HG03575 (cell line): ENCODE measurements at regions not wholly inside any gene's neighbourhood (a gene's known extent, or its start where the extent isn't known, plus 50 kb on each side); places are given as distances from the start of the nearest gene placed in this dataset.

Experiments
- ATAC-seq: cut with Tn5 transposase; IDR thresholded peaks from one replicate; pipeline ENCODE4 v1.9.1; 2021; ENCODE audit not compliant: unreplicated experiment, insufficient number of reproducible peaks, low FRiP score; ENCODE audit errors: extremely low read depth

DNA sequence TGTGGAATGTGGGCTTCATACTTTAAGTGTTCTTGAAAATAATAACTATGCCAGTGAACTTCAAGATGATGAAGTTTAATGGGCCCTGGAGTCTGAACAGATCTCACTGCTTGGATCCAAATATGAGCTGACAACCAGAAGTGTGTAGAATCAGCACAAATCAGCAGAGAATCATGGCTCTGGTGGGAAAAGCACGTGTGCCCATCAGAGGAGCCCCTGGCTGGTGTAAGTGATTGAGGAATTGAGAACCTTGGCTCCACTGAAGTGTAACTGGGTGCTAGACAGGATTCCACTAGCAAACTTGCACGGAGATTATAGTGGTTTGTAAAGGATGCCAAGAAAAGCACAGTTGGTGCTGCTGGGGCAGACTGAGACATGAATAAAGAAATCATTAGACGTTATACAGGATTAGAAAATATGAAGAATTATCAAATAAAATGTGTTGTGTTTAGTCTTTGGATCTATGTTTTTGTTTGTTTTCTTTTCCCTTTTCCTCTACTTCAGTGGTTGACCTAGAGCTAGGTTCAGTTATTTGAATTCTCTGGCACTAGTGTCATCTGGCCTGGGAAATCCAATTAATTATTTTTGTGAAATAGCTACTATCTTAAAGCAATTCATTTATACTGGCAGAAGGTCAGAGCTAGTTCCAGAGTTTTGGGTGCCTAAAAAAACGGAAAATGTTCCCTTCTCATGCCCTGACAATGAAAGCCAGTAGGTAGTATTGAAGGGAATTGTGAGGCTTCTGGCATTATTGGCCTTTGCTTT is 175.7 kb upstream of the MEOX2 start:
- ATAC-seq = no peak

DNA sequence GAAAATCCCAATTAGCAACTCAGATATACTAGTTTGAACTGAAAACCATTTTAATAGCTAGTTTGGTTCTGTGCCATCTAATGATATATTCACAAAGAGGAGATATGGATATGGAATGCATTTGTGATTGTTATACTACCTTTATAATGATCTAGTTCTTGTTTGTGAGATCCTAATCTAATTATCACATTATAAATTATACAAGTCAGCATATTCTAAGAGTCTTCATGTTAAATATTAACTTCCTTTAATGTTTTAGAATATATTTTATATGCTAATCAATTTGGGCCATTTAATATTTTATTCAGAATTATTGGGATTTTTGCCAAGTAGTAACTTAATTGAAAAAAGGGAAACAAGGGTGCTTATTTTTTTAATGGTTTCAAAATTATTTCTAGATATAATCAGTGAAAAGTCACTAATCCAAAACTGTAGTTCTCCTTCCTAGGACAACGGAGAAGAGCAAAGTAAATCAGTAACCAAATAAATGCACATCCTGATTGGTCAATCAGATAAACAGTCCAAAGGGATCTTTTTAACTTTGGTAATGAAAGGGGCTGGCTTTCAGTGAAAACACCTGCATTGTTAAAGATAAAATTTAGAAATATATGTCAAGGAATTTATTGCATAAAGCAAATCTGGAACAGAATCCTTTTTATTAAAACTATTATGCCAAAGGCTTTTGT is 173.9 kb upstream of the MEOX2 start:
- ATAC-seq = no peak

DNA sequence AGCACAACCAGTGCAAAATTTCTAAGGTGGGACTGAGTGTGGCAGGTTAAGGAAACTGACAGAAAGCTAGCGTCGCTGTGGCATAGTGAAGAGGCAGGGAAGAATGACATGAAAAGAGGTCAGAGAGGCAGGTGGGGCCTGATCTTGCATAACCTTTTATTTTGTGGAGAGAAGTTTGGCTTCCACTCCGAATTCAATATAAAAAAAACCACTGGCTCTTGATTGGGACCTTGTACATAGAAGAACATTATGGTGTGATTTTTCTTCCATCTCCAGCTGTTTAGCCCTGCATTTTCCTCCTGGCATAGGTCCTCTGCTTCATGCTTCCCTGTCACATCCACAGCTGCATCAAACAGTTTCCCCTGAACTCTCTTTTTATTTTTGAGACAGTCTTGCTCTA is 170.5 kb upstream of the MEOX2 start:
- ATAC-seq = no peak

DNA sequence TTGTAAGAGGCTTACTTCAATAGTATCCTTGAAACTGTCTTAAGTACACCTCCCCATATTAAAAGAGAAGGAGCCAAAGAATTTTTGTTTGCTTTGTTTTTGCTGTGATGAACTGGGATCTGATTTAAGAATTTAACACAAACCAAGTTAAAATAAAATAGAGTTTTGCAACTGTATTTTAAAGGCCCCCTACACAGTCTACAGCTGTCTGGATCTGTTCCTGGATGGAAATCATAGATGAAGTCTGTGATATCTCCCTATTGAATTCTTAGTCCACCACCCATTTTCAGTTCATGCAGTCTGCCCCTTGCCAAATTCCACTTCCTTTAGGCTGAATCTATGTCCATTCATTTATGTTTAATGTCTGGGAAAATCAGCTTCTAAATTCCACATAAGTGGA is 169.8 kb upstream of the MEOX2 start:
- ATAC-seq = no peak

DNA sequence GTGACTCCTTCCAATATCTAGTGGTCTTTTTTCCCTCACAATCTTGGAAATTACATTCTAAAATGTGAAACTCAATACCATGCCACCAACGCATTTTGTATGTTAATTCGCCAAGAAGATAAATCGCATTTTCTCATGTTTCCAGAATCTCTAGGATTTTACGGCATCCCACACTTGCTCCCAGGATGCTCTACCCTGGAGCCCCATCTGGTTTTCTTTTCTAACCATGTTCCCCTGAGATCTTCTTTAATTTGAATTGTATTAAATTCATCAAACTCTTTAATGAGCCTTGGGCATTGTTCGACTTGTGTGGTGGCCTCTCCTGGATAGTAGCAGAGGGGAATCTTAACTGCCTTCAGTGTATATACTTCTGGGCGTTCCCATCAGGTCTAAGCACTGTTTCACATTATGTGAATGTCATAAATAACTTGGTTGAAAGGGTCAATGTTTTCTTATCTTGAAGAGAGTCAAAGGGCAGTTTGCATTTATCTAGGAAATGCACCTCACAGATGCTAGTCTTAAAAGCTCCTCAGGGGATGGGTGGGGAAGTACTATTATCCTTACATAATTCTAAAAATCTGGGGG is 169.1 kb upstream of the MEOX2 start:
- ATAC-seq = no peak

DNA sequence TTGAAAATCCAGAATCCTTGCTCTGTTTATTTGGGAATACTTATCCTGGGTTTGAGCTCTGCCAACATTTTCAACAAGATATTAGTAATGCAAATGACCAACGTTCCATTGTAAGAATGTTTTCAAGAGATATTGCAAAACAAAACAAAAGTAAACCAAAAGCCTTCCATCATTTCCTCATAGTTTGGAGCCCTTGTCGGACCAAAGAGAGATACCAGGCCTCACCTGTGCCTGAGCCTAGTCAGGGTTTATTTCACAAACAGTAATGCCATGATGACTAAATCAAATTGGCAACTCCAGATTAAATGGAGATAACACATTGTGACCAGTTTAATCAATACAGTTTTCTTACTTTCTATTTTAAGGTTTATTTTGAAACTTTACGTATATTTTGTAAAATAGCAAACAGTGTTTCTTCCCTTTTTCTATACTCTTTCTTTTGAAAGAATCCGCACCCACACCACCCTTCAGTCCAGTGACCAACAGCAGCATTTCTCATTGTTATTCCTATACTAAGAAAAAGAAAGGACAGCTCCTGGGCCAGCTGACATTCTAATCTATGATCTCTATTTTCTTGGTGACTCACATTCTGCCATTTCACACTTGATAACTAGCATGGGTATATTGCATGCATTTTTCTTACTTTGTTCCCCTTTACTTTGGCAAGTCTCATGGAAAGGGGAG is 168.5 kb upstream of the MEOX2 start:
- ATAC-seq = no peak

DNA sequence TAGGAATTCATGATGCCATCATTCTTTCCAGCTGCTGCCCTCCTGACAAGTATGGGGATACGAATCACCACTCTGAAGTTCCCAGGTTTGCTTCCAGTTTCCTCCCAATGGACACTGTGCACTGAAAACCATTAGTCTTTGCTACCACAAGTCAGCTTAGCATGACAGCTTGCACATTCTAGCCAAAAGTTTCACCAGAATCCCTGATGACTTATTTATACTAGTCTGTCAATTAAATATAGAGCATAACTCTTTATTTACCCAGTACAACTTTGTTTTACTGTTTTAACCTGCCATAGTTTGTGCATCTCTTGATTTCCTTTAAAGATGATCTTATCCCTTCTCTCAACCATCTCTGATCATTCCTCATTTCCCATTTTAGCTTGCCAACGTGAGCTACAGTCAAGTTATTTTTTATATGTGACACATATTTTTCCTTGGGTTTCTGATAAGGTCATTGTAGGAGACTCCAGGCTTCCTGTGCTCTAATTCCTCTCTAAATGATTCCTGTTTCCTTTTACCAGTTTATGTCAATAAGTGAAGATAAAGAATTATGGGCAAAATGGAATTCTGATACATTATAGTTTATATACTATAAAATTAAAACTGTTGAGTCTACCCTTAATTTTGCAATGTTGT is 167.5 kb upstream of the MEOX2 start:
- no peak for ATAC-seq

DNA sequence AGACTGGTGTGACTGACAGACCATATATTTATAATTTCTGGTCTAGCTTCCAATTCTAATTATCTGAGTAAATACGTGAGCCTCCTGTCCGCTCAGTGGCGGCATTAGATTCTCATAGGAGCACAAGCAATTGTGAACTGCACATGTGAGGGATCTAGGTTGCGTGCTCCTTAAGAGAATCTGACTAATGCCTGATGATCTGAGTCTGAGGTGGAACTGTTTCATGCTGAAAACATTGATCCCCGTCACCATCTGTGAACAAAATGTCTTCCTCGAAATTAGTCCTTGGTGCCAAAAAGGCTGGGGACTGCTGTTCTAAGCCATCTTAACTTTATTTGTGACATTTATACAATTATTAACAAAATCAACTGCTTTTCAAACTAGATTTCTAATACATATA is 164.7 kb upstream of the MEOX2 start:
- no peak for ATAC-seq

DNA sequence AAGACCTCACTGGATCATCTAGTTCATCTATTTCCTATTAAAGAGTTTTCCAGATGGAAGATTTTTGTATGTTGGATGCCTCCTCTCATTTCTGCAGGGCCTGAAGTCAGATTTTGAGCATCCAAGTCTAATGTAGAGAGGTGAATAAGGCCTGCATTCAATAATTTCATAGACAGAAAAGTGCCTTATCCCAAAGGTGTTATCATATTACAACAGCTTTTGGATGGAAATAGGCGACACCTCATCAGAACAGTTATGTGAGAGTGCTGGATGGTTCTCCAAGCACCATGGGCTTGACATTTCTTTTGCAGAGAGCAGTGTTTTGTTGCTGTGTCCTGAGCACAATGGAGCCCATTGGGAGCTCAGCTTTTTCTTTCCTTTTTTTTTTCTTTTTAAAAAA is 162.4 kb upstream of the MEOX2 start:
- ATAC-seq = no peak

DNA sequence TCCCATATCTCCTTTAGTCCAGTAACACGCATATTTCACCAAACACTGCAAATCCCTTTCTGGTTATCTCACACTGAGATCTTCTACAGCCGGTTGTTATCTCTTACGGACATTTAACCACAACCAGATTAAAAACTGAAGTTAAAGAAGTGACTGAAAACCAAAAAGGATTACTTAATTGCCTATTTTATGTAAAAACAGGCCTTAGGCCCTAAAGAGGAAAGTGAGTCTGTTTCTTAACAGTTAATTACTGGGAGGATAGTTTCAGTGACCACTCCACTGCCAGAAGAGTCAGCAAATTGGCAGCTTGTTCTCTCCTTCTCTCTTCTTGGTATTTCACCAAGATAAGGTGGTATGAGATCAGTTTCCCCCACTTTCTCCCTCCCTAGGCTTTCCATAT is 161.9 kb upstream of the MEOX2 start:
- ATAC-seq = no peak

DNA sequence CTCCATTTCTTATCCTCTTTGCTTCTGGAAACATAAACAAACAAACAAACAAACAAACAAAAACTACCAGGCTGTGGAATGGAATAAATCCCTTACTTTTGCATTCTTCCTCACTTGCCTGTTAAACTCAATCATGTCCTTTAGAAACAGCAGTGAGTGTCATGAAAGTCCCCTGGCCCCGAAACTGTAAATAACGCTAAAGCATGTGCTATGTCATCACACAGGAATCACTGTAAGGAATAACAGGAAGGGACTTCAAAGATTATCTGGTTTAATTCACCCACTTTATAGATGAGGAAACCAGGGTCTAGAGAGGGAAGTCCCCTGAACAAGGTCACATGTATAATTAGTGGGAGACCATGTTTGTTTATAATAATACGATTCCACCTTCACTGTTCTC is 159.4 kb upstream of the MEOX2 start:
- ATAC-seq = no peak

DNA sequence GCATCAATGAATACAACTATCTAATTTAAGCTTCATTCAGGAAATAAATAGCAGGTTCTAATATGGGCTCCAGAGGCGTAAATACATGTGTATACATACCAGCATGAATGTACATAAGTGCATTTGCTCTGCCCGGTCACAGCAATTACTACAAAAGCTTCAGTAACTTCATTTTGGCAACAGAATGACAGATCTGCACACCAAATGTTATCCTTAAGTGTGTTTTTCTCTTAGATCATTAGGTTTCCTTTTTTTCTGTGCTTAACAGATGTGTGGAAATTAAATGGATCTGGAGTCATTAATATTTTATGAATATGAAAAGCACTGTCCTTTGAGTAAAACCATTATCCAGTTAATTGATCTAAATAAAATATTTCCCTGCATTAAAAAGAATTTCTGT is 159.0 kb upstream of the MEOX2 start:
- no peak for ATAC-seq

DNA sequence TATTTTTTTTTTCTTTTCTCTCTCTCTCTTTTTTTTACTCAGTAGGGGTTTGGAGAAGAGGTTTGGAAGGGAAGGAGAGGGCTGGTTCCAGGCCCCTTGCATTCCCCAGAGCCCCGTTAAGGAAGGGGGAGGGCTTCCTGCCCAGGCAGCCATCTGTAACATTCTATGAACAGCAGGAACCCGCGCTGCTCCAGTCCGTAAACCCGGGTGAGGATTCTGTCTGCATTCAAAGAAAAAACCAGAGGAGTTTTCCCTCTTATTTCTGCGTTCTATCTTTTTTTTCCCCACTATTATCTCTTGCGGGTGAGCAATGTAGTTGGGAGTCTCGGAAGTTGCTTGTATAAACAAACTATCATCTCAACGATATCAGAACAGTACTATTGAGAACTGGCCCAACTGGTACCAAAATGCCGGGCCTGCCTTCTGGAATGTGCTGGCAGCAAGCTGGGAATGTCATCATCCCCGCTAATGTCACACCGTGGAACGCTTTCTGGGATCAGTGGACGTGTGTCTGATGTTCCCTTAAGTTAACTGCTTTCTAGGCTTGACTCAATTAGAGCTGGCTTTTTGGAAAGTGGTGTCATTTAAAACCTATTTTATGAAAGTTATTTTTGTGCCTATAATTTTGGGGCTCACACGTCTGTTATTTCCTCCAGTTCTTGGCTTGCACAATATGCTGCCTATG is 153.1 kb upstream of the MEOX2 start:
- ATAC-seq = no peak

DNA sequence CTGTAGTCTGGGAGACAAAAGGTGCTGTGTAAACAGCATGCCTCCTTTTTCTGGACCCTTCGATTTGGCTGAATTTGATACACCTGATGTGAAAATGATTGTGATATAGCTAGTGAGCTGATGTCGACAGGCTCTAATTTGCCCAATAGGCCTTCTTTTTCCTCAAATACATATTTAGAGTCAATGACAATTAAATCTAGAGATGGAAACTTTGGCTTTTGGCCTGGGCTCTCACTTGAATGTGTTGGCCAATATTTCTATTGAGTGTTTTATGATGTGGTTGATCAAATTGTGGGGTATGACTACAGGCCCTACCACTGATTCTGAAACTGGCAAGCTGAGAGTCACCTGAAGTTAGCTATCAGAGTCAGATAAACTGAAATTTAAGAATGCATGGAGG is 151.8 kb upstream of the MEOX2 start:
- no peak for ATAC-seq

DNA sequence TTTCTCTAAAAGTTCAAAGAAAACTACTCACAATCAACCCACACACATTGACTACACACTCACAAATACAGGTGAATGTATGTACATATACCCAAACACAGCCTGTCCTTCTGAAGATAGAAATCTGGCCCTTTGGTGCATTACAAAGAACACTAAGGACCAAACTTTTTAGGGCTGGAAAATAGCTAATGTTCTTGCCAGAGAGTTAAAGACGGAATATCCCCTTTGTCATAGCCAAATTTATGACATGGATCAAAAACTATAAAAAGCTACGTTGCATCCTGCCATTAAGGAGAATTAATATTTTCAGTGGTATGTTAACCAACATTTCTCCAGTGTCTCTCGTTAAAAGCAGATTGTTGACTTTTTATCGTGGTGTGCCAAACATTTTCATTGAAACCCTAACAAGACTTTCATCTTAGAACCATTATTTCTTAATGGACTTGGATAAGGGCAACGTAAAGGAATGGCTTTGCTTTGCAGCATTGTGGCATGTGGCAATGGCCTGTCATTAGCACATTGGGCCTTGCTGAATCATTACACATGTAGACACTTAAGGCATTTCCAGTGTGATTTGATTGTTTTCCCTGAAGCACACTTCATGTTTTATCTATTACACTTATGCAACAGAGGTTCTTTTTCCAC is 150.9 kb upstream of the MEOX2 start:
- ATAC-seq = no peak

DNA sequence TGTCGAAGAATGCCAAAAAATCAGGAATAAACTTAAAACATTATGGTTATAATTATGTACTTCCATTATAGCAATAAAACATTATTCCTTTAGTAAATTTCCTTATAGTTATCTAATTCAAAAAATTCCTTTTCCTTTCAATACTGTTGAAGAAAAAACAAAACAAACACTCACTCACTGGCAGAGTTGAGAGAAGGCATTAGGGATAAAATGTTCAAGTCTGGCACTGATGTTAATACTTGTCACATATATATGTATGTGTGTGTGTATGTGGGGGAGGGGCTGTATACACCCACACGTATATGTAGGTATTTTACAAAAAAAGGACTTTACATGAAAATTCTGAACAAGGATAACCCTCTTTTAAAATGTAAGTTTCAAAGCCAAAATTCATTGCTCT is 150.2 kb upstream of the MEOX2 start:
- ATAC-seq = no peak

DNA sequence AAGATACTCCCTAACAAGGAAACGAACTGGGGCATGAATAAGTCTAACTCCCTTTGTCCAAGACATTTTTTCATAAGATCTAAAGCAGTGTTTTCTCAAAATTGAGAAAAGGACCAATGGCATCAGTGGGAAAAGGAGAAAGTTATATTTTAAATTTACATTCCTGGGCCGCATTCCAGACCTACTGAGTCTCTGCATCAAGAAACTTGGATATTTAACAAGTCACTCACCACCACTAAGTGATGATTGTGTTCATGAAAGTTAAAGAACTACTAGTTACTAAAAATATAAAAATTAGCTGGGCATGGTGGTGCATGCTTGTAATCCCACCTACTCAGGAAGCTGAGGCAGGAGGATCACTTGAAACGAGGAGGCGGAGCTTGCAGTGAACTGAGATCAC is 149.6 kb upstream of the MEOX2 start:
- ATAC-seq = no peak

DNA sequence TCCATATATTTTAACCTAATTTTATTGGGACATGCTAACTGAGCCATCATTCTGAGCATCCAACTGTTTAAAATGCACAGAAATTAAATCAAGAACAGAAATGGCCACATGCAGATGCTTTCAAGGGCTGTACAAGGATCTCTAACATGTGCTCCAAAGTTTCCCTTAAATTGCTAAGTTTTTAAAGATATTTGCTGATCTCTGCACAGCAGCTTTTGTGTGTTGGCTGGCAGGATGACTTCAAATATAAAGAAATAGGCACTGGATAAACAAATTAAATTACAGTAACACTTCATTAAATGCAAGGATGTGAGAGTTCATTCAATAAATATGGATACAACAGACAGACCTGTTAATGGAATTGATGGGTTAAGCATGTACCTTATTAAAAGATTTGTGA is 148.0 kb upstream of the MEOX2 start:
- no peak for ATAC-seq

DNA sequence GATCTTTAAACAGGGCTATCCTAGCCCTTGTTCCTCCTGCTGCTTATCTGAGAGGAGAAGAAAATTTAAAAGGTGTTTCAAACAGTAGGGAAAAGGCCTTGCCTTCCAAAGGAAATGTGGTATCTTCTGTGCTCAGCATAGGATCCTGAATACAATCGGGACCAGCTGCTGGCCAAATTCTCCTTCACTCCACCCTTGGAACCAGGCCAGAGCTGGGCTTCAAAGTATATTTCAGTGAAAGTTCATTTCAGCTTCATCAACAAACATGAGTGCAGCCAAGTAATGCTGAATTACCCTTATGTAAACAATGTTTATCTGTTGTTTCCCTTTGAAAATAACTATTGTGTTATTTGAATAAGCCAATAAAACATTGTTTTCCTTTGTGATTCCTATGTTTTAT is 146.5 kb upstream of the MEOX2 start:
- no peak for ATAC-seq
